GM12891 (cell line): ENCODE measurements at regions not wholly inside any gene's neighbourhood (a gene's known extent, or its start where the extent isn't known, plus 50 kb on each side); places are given as distances from the start of the nearest gene placed in this dataset.
"Not testable (repeated sequence)": the region's sequence is repeated elsewhere in the genome, so short reads cannot be mapped to it uniquely, and the experiment has no call there.

Experiments used
- PAX5 ChIP-seq: IDR thresholded peaks from 2 replicates; pipeline ENCODE4 v1.6.1; 2011; ENCODE audit warnings: low read length, moderate library complexity, mild to moderate bottlenecking; ENCODE audit not compliant: insufficient read depth, severe bottlenecking
- POLR2A ChIP-seq: IDR thresholded peaks from 2 replicates; pipeline ENCODE4 v1.6.1; 2011; ENCODE audit warnings: low read depth, low read length, control low read depth

- not testable (repeated sequence) for TF ChIP-seq POLR2A, PAX5
Observed at GRCh38 chr7:13765853-13766252, 223.6 kb downstream of the ETV1 start.
